Right ventricle myocardium superior (tissue), 1 donor: ENCODE measurements at regions not wholly inside any gene's neighbourhood (a gene's known extent, or its start where the extent isn't known, plus 50 kb on each side); places are given as distances from the start of the nearest gene placed in this dataset.
"Not testable (repeated sequence)": the region's sequence is repeated elsewhere in the genome, so short reads cannot be mapped to it uniquely, and the experiment has no call there.

Experiments
- ATAC-seq: fragments of 200-7000 bp; cut with Tn5 transposase; one replicate; pipeline ENCODE4 v1.9.1; 2020; ENCODE audit warnings: mild to moderate bottlenecking; ENCODE audit not compliant: poor library complexity
- DNase-seq: peaks from one replicate; pipeline ENCODE4 v3.0.0-alpha.2; 2020
- intact Hi-C: fragments of 100-400 bp; cut with DNase I; formaldehyde crosslinking; loops from one replicate; pipeline ENCODE4 v1.11.2; 2022
- donor health status: DM: no; HTN: yes; CAD: no; lungs with severe emphysema.

DNA sequence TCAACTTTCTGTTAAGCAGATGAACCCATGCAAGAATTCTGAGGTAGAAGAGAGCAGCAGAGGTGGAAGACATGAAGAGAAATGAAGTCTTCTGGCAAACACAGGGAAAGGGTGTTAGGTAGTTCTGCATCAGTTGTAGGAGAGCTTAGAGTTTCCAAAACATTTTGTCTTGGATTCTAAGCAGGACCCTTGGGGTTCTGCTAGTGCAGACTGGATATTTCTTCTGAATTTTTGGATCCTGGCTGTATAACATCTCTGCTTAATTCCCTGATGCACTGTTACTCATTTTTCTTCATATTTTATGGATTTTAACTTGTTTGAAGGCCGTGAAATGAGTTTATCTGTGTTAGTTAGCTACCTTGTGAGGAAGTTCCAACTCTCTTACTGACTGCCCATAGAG lies 208.7 kb upstream of the SLC35G4 start:
- DNase-seq, result no peak
- intact Hi-C loops, result no loop called here
- ATAC-seq, result no peak

DNA sequence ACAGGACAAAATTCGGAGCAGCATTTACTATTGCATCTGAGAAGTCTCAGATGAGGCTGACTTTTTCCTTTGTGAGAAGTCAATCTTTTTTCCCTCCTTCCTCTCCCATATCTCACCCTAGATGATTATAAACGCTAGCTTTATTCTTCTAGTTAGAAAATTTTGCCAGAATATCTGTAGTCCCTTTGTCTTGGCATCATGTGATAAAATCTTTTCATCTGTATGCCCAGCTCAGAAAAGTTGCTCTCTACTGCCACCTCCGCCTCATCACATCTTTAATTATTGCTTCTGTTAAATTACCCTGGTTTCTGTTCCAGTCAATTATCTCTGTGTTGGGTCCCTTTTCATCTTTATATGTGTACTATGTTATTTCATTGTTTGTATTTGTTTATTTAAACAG lies 210.8 kb upstream of the SLC35G4 start:
- DNase-seq (no peak), ATAC-seq (no peak)
- intact Hi-C loops, result no loop called here

DNA sequence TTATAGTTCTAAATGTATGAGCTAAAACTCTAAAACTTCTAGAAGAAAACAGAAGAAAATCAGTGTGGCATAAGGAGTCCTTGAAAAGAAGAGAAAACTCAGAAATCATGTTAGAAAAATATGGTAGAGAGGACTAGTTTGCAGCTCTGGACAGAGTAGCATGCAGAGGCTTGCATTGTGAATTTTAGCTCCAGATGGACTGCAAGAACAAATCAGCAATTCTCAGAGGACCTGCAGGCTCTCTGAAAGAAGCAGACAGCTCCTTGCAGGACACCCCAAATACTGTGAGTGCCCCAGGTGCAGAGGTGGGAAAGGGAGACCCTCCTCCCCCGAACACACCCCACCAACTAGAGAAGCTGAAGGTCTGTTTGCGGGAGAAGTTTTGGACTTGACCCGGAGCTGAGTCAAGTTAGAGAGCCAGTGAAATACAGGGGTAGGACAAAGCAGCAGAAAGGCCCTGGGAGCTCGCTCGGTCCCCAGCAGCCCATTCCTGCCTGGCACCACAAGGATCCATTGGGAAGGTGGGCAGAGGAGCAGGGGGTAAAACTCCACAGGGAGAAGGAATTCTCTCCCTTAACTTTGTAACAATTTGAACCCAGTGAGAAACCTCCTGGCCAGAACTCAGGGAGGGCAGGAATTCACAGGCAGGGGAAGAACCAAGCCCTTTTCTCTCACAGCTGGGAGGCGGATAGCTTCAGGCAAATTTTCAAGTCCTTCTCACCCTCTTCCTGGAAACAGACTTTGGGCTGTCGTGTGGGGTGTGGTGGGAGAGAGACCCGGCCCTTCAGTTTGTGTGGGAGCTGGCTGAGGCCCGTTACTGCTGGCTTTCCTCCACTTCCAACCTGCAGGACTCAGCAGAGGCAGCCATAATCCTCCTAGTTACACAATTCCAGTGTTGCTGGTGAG lies 216.2 kb upstream of the SLC35G4 start:
- DNase-seq, result peak; percentile 66
- peak; percentile 92 for ATAC-seq
- intact Hi-C loops, result no loop called here

DNA sequence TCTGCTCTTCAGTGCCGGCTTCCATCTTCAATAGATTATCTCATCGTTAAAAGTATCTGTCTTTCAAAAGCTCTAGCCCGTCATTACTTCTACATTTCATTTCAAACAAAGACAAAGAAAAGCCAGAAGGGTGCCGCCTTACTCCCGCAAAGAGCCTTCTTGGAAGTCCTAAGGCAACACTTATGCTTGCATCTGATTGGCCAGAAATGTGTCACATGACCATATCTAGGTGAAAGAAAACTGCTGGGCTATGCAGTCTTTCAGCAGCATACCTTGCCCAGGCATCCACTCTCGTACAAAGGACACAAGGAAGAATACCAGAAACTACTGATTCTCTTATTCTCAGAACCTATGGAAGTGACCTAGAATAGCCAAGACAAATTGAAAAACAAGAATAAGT lies 217.1 kb upstream of the SLC35G4 start:
- intact Hi-C loops, result no loop called here
- DNase-seq (no peak), ATAC-seq (no peak)

DNA sequence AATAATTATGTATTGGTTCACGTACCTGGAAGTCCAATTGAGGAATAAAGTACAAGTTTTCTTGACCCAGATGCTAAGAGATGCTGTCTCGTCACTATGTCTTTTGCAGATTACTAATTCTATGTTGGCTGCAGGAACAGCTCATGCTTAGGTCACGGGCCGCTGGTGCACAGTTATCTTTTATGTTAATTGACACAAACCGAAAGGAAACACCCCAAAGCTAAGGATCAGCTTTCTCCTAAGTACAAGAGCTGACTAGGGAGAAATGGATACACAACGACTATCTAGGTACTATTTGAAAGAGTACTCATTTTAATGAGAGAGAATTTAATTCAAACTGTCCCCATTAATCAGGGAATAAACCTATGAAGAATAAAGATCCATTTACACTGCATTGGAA lies 217.7 kb upstream of the SLC35G4 start:
- ATAC-seq (no peak), DNase-seq (no peak)
- intact Hi-C loops, result no loop called here

DNA sequence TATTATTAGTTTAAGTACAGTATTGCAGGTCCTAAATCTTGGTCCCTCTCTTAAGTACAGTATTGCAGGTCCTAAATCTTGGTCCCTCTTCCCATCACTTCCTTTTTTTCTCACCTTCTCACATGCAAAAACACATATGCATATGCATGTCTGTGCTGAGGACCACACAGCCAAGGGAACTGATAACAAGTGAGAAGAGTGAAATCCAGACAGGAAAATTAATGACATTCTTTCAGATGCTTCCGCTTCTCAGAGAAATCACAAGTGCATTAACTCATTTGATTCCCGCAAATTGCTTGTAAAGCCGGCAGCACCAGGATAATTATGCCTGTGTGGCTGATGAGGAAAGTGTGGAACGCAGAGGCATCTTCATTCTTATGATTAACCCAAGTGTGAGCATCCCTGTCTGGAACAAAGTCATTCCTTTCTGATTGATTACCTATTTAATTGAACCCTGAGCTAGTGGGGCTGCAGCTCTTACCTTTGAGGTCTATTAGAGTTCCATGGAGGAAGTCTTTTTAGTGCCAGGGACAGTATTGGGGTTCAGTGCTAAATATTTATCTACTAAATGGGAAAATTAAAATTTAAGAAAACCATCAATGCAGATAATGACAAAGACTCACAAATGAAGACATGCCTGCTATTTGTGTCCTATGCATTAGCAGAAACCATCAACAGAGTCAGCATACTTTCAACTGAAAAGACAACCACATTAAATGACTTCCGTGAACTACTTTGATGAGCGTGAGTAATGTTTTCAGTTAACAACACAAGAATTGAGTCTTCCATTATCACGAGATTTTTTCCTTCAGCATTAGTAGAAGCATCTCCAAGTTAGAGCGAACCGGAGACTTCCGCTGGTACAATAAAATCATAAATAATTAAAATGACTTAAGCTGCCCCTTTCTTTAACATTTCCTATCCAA lies 220.4 kb upstream of the SLC35G4 start:
- no peak for ATAC-seq
- intact Hi-C loops, result no loop called here
- no peak for DNase-seq

DNA sequence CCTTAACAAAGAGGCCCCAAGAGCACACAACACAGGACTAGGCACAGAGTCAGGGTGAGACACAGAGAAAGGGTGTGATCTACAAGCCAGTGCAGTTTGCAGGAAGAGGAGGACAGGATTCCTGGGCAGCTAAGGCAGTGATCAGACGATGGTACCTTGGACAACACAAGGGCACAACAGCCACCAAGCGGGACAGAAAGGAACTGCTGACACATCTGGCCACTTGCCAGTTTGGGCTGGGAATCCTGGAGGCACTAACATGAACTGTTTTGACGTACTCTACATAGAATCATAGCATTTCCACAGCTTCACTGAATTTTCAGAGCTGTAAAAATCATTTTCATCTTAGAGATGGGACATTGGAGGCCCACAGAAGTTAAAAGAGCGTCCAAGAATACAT lies 221.5 kb upstream of the SLC35G4 start:
- intact Hi-C loops, result no loop called here
- DNase-seq (peak; percentile 73), ATAC-seq (peak; percentile 88)

DNA sequence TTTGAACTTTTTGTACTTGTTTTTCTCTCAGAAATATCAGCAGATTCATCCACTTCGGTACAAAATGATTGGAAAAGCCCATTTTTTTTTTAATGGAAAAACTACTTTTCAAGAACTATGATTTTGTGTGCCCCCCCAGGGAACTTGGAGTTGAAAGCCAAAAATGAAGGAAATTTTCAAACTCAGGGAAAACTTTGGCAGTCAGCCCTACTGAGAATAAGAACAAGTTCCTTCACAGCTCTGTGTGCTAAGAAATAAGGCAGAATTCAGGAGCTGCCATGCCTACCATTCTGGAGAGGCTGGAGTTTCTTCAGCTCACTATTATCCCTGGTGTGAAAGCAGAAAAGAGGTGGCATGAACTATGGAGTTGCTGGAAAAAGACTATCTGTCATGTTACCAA lies 226.0 kb upstream of the SLC35G4 start:
- DNase-seq (no peak), ATAC-seq (no peak)
- intact Hi-C loops, result loop anchor here (5.0 kb wide), 1 partner anchor 71 kb away; no protein-coding TSS in a partner anchor

DNA sequence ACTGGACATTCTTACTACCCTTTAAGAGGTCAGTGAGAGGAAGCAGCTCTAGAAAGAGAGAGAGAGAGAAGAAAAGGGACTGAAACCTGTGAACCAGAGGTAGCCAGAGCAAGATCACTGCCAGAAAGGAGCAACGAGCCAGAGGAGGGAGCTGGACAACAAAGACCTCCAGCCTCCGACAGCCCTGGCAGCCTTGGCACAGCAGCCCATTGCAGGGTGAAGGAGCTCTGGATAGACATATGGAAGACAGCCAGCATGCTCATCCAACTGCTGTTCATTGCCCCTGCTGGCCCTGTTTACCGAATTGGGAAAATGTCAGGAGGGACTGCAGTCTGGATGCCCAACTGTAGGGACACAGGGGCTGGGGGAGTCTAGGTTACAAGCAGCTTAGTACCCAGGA lies 228.4 kb upstream of the SLC35G4 start:
- intact Hi-C loops, result loop anchor here (5.0 kb wide), 1 partner anchor 69 kb away; no protein-coding TSS in a partner anchor
- DNase-seq (no peak), ATAC-seq (peak; percentile 55)

DNA sequence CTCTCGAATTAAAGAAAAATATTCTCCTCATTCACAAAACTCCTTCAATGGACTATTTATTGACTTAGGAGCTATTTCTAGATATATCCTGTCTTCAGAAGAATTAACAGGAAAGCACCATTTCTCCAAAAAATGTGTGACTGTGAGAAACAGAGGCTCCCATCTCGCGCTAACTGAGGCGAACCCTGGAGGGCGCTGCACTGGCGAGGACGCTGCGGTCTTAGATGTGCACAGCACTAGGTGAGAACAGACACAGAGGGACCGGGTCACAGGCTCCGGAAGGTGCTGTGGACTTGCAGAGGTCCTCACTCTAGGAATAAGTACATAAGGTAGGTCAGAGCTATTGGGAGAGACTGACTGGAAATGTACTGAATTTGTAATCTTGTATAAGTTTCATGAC lies 229.7 kb upstream of the SLC35G4 start:
- DNase-seq (no peak), ATAC-seq (no peak)
- intact Hi-C loops, result loop anchor here (5.0 kb wide), 1 partner anchor 67 kb away; no protein-coding TSS in a partner anchor

DNA sequence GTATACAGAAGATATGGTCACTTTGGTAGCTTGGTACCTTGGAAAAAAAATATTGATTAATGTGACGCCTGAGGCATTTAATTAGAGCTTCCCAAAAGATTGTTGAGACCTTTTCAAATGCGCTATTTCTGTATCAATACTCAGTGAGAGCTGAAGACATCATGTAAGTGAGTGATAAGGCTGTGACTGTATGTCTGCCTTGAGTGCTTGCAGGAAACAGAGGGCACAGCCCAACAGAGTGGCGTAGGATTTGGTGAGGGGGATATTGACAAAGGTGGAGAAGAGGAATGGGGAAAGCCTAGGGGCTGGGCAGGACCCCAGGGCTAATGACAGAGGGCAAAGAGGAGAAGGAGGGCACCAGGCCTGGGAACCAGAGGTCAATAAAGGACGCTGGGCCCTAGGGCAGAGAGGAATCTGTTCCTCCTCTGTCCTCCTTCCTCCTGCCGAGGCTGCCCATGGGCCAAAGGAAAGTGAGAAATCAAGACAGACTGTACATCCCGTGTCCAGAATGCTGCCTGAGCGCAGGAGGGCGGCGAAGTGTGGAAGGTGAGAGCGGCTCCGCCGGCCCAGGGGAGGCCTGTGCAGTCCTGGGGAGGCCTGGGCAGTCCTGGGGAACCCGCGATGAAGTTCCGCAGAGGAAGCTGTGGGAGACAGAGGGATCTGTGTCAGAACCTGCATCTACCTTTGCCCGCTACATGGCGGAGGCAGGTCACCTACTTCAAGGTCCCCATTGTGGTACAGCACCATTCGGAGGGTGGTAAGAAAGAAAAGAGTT lies 228.6 kb upstream of the PIEZO2 start:
- intact Hi-C loops, result no loop called here
- ATAC-seq (peak; percentile 48), DNase-seq (no peak)

DNA sequence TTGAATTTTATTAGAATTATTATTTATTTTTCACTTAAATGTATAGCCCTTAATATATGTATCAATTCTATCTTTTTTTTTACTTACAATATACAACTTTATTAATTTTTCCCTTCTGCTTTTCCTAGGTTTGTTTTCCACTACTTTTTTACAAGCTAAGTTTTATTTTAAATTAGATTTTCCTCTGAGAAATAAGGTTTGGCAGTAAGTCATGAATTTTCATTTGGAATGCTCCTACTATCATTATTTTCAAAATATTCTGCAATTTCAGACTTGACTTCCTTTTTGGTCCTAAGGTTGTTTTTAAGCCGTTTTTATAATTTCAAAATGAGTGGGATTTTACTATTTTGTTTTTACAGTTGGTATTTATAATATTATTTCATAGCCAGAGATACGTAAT lies 222.8 kb upstream of the PIEZO2 start:
- intact Hi-C loops, result no loop called here
- DNase-seq, result no peak

DNA sequence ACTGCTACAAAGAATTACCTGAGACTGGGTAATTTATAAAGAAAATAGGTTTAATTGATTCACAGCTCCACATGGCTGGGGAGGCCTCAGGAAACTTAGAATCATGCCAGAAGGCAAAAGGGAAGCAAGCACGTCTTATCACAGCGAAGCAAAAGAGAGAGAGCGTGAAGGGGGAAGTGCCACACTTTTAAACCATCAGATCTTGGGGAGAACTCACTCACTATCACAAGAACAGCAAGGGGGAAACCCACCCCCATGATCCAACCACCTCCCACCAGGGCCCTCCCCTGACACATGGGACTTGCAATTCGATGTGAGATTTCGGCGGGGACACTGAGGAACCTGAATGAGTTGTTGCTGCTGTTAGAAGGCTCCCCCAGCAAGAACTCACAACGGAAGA lies 220.2 kb upstream of the PIEZO2 start:
- ATAC-seq, result no peak
- intact Hi-C loops, result no loop called here

More for the DNA sequence above, 222.8 kb upstream of the PIEZO2 start:
- no peak for ATAC-seq

DNA sequence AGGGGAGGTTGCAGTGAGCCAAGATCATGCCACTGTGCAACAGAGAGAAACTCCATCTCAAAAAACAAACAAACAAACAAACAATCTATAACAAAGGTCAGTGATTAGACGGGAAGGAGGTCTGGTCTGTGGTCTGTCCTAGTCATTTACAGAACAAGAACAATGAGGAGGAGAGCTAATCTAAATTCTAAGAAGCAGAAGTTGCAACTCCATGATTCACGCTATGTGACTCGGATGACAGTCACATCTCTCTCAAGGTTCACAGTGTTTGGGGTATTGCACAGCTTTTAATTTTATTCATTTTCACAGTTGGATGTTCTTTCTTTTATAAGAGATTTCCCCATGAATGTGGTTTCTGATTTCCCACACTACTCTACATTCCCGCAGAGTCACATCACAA lies 218.7 kb upstream of the PIEZO2 start:
- ATAC-seq, result no peak
- intact Hi-C loops, result no loop called here
- DNase-seq, result no peak

More for the DNA sequence above, 220.2 kb upstream of the PIEZO2 start:
- no peak for DNase-seq

DNA sequence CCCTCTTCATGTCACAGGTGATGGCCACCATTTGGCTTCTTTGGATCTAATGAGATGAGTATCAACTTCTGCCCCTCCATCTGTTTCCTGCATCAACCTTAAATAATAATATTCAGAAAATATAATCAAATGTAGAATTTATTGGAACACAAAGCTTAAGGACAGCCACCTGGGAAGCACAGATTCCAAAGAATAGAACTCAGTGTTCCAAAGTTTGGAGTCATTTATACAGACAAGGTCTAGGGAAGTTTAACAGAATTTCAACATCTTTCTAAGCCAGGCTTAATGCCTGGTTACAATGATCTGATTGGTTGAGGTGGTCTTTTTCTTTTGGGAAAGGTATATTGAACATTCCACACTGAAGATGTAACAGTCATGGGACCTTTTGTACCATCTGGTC lies 218.0 kb upstream of the PIEZO2 start:
- intact Hi-C loops, result no loop called here
- no peak for ATAC-seq
- DNase-seq, result no peak

DNA sequence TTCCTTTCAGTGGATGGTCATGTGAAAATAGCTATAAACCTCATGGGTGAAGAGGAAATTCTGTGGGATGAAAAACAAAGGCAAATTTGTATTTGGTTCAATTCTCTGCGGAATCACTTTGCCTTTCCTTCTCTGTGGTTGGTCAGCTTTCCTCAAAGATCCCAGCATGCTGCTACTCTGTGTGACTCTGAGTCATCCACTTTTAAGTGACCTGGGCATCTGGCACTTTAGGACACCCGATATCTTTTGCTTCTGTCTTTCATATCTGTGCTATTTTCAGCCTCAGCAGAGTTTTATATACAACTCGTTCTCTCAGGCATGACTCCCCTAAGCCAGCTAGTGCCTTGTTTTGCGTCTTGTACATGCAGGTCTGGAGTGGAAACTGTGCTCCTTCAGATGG lies 217.0 kb upstream of the PIEZO2 start:
- intact Hi-C loops, result no loop called here
- DNase-seq, result no peak

DNA sequence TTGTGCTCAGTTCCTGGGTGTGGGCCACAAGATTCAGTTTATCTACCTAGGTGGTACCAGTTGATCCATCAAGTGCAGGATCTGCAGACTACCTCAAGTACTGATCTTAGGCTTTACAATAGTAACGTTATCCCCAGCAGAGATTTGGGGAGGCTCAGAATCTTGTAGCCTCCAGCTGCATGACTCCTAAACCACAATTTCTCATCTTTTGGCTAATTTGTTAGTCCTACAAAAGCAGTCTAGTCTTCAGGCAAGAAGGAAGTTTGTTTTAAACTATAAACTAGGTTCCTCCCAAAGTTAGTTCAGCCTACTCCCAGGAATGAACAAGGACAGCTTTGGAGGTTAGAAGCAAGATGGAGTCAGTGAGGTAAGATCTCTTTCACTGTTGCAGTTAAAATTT lies 213.5 kb upstream of the PIEZO2 start:
- DNase-seq (no peak), ATAC-seq (no peak)
- intact Hi-C loops, result no loop called here

More for the DNA sequence above, 217.0 kb upstream of the PIEZO2 start:
- peak; percentile 98 for ATAC-seq

DNA sequence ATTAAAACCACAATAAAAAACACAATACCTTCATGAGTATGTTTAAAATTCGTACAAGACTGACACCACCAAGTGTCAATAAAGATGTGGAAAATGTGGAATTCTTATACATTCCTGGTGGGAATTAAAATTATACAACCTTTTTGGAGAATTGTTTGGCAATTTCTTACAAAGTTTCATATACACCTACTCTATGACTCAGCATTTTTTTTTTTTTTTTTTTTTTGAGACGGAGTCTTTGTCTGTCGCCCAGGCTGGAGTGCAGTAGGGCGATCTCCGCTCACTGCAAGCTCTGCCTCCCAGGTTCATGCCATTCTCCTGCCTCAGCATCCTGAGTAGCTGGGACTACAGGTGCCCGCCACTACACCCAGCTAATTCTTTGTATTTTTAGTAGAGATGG lies 212.5 kb upstream of the PIEZO2 start:
- DNase-seq, ATAC-seq, intact Hi-C loops: not testable (repeated sequence)

DNA sequence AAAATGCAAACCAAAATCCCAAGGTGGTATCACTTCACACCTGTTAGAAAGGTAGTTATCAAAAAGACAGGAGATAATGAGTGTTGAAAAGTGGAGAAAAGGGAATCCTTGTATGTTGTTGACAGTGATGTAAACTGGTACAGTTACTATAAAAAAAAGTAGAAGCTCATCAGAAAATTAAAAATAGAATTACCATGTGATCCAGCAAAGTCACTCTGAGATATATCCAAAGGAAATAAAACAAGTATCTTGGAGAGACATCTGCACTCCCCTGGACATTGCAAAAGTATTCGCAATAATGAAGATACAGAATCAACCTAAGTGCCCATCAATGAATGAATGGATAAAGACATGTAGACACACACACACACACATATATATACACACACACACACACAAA lies 208.3 kb upstream of the PIEZO2 start:
- ATAC-seq (no peak), DNase-seq (no peak)
- intact Hi-C loops, result no loop called here
